Prostate gland (tissue), 2 donors: ENCODE measurements at regions not wholly inside any gene's neighbourhood (a gene's known extent, or its start where the extent isn't known, plus 50 kb on each side); places are given as distances from the start of the nearest gene placed in this dataset.

Experiments
- CTCF ChIP-seq, 4 experiments: fragments of 200-600 bp in 2 of 4; fragments of 450-650 bp in 2 of 4; sonication (generic) in 2 of 4; IDR thresholded peaks; 1 replicate in 3 of 4; 2 replicates in 1 of 4; pipeline ENCODE4 v1.5.1; 2016 to 2019; ENCODE audit warnings: antibody characterized with exemption in 4 of 4, mild to moderate bottlenecking in 2 of 4, moderate library complexity in 2 of 4
- POLR2AphosphoS5 ChIP-seq: sonication (generic); formaldehyde crosslinking; IDR thresholded peaks from one replicate; pipeline ENCODE4 v1.6.1; 2017; ENCODE audit warnings: antibody characterized with exemption

- TF ChIP-seq CTCF (IDR thresholded peaks at IDR 0.05) (no peak), POLR2AphosphoS5 (no peak)
These were observed 55.4 kb upstream of the SCEL start for GRCh38 chr13:77480066-77480465.
